Stimulated activated CD4-positive, alpha-beta T cell treated with anti-CD3 and anti-CD28 coated beads, Interleukin-2, amount 100 ng/mL, for 24 hours (primary cell): ENCODE measurements at regions not wholly inside any gene's neighbourhood (a gene's known extent, or its start where the extent isn't known, plus 50 kb on each side); places are given as distances from the start of the nearest gene placed in this dataset.

Source experiments
- DNase-seq, 2 donors: peaks; one replicate each; pipeline ENCODE4 v3.0.0-alpha.2; 2020

DNA sequence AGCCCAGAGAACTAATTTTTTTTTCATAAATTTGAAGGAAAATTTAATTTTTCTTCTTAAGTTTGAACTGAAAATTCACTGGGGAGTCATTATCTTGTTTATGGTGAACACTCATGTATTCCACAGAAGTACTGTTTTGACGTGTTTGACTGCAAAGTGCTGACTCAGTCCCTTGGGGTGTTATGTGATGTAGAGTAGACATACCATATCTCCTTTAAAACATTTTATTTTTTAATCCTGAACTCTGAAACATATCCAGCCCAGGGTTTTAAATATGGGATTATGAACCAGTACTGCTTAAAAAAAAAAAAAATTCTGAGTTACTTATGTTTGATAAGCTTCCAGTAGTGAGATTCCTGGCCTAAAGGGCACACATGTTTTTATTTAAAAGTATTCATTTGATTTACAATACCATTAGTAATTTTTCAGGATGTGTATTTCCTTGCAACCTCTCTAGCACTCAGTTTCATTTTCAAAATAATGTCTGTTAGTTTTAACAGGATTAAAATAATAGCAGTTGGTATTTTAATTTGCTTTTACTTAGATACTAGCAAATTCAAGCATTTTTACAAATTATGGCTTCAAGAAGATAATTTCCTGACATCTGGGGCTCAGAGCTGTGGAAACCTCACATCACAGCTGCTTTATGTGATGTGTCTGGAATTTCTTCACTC, 81.7 kb upstream of the PDE10A start:
- DNase-seq = no peak

- no peak for DNase-seq
Measured at GRCh38 chr6:165743366-165743898, 80.4 kb upstream of the PDE10A start.

- no peak for DNase-seq
Measured at GRCh38 chr6:165742047-165742446, 79.0 kb upstream of the PDE10A start.

DNA sequence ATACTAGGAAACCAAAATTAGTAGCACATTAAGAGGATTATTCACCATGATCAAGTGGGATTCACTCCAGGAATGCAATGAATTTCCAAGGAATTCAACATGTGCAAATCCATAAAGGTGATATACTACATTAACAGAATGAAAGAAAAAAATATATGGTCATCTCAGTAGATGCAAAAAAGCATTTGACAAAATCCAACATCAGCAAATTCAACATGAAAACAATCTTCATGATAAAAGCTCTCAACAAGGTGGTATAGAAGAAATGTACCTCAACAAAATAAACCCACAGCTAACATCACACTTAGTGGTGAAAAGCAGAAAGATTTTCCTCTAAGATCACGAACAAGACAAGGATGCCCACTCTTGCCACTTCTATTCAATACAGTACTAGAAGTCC, 74.4 kb upstream of the PDE10A start:
- no peak for DNase-seq

DNA sequence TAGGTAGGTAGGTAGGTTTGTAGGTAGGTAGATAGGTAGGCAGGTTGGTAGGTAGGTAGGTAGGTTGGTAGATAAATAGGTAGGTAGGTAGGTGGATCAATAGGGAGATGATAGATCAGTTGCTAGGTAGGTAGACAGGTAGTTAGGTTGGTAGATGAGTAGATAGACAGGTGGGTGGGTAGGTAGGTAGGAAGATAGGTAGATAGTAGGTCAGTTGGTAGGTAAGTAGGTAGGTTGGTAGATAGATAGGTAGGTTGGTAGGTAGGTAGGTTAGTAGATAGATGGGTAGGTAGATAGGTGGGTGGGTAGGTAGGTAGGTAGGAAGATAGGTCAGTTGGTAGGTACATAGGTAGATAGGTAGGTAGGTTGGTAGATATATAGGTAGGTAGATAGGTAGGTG, 72.0 kb upstream of the PDE10A start:
- no peak for DNase-seq

GRCh38 chr6:165733489-165733791, 70.4 kb upstream of the PDE10A start:
- DNase-seq = no peak

- DNase-seq = no peak
Measured at GRCh38 chr6:165732696-165733488, 69.9 kb upstream of the PDE10A start.

DNA sequence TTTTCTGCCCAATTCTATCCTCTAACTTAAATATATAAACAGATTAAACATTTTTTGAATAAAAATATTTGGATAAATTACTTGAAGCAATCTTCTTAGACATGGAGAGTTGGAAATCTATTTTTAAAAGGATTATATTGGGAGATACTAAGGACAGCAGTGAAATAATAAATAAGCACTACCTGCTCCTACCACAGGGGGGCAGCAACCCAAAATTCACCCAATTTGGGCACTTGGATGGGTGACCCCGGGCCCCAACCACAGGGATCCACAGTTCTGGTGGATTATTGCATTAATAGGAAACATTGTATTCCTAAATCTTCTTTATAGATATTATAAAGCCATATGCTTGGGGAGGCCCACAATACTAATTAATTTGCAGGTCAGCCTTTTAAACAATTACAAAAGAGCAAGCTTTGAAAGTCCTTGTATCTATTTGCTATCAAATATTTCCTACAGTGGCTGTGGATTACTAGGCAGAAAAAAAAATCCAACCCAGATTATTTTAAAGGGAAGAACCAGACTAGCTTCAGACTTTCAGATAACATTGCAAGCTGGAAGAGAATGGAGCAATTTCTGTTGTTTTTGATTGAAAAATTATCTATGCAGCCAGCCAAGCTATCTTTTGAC, 66.4 kb upstream of the PDE10A start:
- peak; percentile 43 to 45 for DNase-seq

- DNase-seq = no peak
Measured at GRCh38 chr6:165728216-165728615, 65.2 kb upstream of the PDE10A start.

DNA sequence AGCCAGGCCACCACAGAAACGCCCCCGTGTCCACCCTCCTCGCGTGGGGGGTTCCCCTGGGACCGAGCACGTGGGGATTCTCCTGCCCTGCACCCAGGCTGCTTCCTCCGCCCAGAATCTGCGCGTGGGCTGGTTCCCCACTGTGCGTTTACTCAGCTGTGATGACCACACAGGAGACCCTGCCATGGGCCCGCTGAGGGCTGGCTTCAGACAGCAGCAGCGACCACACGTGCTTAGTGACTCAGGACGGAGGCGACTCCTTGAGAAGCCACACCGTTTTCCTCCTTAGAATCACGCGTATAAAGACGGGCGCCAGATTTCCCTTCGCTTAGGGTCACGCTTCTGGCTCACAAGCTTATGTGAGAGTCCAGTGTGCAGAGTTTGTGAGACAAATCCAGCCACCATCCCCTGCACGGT, 63.9 kb upstream of the PDE10A start:
- DNase-seq = no peak

DNA sequence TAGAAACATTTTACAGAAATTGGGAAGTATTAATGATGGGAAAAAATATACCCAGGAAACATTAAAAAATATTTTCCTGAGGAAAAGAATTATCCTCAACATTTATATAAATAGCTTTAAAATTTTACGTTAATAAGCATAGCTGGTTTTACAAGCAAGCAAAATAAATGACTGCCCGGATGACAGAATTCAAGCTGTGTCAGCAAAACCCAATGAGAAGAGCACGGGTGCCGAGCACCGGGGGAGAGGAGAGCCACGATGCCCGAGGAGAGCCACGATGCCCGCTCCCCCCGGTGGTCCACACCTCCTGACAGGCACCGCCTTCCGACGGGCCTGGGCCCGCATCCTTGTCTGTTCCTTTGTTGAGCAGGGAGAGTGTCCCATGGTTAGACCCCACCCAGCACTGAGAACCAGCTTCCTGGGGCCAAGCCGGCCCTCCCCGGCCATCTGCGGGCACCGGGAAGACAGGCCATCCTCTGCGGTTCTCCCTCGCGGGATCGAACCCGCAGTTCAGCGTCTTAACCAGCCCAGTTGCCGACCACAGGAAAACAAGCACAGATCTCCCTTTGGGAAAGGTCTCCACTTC, 63.3 kb upstream of the PDE10A start:
- no peak for DNase-seq

GRCh38 chr6:165725201-165725600, 62.2 kb upstream of the PDE10A start:
- DNase-seq = no peak

- no peak for DNase-seq
Measured at GRCh38 chr6:165723326-165723725, 60.3 kb upstream of the PDE10A start.

GRCh38 chr6:165722022-165722421, 59.0 kb upstream of the PDE10A start:
- no peak for DNase-seq

DNA sequence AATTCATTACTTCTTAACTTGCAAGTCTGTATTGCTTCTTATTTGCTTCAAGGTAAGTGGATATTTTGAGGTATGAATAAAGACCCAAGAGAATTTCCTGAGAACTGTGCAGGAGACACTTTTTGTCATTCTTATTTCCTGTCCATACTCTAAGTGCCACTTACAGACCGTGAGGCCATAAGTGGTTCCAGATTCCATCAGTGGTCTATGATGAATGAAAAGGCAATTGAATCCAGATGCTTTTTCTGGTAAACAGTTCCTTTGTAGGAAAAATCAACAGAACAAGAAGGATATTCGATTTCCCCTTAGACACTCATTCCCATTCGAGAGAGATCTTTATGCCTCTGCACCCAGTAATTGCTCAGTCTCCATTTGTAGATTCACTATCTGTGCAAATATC, 58.3 kb upstream of the PDE10A start:
- DNase-seq = no peak

- no peak for DNase-seq
Measured at GRCh38 chr6:165718491-165718891, 55.5 kb upstream of the PDE10A start.

DNA sequence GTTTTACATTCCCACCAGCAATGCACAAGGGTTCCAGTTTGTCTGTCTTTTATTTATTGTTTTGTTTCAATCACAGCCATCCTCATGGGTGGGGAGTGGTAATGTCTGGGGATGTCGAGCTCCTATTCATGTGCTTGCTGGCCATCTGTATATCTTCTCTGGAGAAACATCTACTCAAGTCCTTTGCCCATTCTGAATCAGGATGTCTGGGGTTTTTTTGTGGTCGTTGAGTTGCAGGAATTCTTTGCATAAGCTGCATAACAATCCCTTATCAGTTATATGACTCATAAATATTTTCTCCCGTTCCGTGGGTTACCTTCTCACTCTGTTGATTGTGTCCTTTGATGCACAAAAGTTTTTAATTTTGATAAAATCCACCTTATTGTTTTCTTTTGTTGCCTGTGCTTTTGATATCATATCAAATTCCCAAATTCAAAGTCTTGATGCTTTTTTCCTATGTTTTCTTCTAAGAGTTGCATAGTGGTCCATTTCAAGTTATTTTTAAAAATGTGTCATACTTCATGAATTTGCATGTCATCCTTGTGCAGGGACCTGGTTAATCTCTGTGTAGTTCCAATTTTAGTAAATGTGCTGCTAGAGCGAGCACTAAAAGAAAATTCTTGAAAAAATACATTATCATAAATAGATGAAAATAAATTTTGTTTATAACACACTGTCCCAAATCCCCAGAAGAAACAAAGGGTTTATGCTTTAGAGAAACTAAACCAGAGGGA, 54.9 kb upstream of the PDE10A start:
- DNase-seq = no peak

GRCh38 chr6:165716886-165717285, 53.8 kb upstream of the PDE10A start:
- DNase-seq = no peak

DNA sequence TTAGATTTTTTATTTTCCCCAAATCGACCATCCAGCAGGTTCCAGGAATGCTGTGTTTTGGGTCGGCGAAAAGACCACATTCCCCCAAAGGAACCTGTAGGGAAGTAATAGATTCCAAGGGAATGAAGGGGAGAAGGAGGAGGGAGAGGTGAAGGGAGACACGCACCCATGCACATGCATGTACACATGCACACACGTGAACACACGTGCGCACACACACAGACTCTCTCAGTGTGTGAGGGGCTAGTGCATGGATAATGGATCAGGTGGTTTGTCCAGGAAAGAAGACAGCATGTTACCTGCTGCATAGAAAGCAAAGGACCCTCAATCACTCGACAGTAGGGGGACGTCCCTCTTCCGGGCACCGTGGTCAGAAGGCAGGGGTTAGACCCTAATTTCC, 52.4 kb upstream of the PDE10A start:
- no peak for DNase-seq

DNA sequence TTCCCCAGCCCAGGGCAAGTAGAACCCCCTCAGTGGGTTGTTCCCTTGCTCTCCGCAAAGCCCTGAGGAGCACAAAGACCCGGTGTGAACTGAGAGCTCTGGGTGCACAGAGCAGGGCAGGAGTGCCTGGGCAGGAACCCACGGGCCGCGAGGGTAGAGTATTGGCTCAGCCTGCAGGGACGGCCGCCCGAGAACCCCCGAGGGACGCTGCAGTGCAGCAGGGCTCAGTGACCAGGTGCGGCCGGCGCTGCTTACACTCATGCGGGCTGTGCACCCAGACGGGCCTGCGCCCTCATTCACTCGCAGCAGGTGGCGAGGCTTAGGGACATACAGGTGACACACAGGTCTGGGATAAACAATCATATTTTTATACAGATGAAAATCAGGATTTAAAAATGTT, 51.9 kb upstream of the PDE10A start:
- no peak for DNase-seq

DNA sequence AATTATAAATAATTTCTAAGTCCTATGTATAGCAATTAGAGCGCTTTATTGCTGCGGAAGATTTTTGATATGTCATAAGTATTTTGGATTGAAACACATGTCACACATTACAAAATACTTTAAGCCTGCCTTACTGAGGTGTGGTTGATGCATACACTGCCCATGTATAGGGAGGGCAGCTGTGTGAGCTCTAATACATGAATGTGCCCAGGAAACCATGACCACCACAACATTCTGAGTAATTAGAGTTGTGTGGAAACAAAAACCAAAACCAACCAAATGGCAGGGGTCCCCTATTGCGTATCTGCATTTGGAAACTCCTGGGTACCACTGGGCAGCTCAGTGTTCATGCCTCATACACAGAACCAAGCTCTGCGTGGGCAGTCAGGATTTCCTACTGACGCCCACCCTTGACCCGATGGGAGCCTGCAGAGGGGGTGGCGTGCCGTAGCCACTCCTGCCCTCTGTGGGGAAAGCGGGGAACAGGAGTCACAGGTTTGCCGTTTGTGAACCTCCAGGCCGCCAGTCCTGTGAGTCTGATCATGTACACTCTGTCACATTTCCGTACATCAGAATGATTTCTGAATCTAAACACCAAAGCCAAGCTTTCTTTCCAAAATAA, 50.9 kb upstream of the PDE10A start:
- no peak for DNase-seq
